ENCODE measurements at regions not wholly inside any gene's neighbourhood (a gene's known extent, or its start where the extent isn't known, plus 50 kb on each side); places are given as distances from the start of the nearest gene placed in this dataset.

GRCh38 chr1:36673202-36673601 is 190.5 kb upstream of the CSF3R start:
- peaks cover 13% of the 10 kb centered on the region for H3K4me1 ChIP-seq (ENCODE audit: control insufficient read depth, insufficient read depth, low read length)
- peaks cover 43% of the 10 kb centered on the region for H3K27me3 Mint-ChIP-seq (ENCODE audit: insufficient read depth)

DNA sequence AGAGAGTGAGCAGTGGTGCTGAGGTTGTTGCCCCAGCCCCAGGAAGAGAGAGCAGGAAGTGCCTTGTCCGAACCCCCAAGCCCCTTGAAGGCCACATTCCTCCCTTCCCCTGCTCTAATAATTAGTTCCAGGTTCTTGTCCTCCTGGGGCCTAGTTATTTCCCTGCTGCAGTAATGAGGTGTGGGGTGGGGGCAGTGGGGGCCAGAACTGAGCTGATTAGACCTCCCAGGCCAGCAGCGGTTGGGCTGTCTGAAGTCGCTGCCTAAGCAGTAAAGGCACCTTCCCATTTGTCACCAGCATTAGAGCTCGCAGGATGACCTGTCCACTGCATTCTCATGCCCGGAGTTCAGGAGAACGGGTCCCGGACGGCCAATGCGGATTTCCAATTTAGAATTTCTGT is 186.5 kb upstream of the CSF3R start:
- 89% methylated on average over 3 to 9 of the region's 9 CpGs for WGBS, 2 experiments (ENCODE audit: insufficient coverage in 1 of 2, insufficient read length in 1 of 2)

More at GRCh38 chr1:36673202-36673601, 190.5 kb upstream of the CSF3R start:
- Histone ChIP-seq H3K9ac (ENCODE audit: extremely low read depth, low read length, poor library complexity, severe bottlenecking) (no peak overlapping the region), H3K4me3 (ENCODE audit: low read length) (peak overlapping the region; percentile 11), H3K36me3 (ENCODE audit: control insufficient read depth, insufficient read depth, low read length) (no peaks in the 10 kb centered on the region), H3K9me3 (ENCODE audit: control insufficient read depth, low read length) (no peaks in the 10 kb centered on the region), H3K27ac (ENCODE audit: low read depth, low read length) (no peak overlapping the region), H3K27me3 (ENCODE audit: control insufficient read depth, insufficient read depth, low read length, poor library complexity, severe bottlenecking) (peaks cover 75% of the 10 kb centered on the region)
- no peak overlapping the region for H3K27ac Mint-ChIP-seq
- no peaks in the 10 kb centered on the region for H3K9me3 Mint-ChIP-seq
- TF ChIP-seq CTCF (conservative IDR thresholded peaks at IDR 0.05), result no peak
- 31 to 40% methylated on average over 4 to 6 of the region's 6 CpGs for WGBS, 2 experiments (ENCODE audit: insufficient coverage in 1 of 2, insufficient read length in 1 of 2)
- peak; percentile 55 for DNase-seq
- no peak overlapping the region for H3K4me3 Mint-ChIP-seq
- no peaks in the 10 kb centered on the region for H3K36me3 Mint-ChIP-seq (ENCODE audit: low read depth)
- H3K4me1 Mint-ChIP-seq, result peaks cover 3% of the 10 kb centered on the region

DNA sequence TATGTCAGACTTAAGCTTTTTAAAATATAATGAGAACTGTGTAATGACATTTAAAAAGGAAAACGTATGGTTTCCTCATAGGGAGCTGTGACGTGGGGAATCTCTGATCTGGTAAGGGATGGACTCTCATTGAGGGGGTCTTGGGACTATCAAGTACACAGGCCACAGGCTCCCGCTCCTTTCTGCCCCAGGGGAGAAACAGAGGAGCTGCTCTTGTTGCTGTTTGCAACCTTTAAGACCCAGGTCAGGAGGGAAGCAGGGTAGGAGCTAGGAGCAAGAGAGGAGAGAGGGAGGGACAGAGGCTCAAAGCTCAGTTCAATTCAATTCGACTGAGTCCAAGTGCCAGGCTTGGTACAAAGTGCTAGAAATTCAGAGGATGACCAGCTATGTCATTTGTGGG is 185.1 kb upstream of the CSF3R start:
- Mint-ChIP-seq H3K4me1 (peaks cover 10% of the 10 kb centered on the region), H3K27me3 (ENCODE audit: insufficient read depth) (peaks cover 71% of the 10 kb centered on the region), H3K9me3 (no peaks in the 10 kb centered on the region), H3K27ac (no peak overlapping the region), H3K36me3 (ENCODE audit: low read depth) (no peaks in the 10 kb centered on the region), H3K4me3 (no peak overlapping the region)
- no peaks in the 10 kb centered on the region for H3K9me3 ChIP-seq (ENCODE audit: control insufficient read depth, low read length)
- H3K4me3 ChIP-seq (ENCODE audit: low read length), result no peak overlapping the region
- H3K9ac ChIP-seq (ENCODE audit: extremely low read depth, low read length, poor library complexity, severe bottlenecking), result no peak overlapping the region
- no peak overlapping the region for H3K27ac ChIP-seq (ENCODE audit: low read depth, low read length)
- 90 to 91% methylated on average over 4 of the region's 4 CpGs for WGBS, 2 experiments (ENCODE audit: insufficient coverage in 1 of 2, insufficient read length in 1 of 2)
- H3K36me3 ChIP-seq (ENCODE audit: control insufficient read depth, insufficient read depth, low read length), result no peaks in the 10 kb centered on the region
- peaks cover 92% of the 10 kb centered on the region for H3K27me3 ChIP-seq (ENCODE audit: control insufficient read depth, insufficient read depth, low read length, poor library complexity, severe bottlenecking)
- no peak for TF ChIP-seq CTCF (conservative IDR thresholded peaks at IDR 0.05)
- no peak for DNase-seq
- H3K4me1 ChIP-seq (ENCODE audit: control insufficient read depth, insufficient read depth, low read length), result peaks cover 5% of the 10 kb centered on the region

More for the DNA sequence above, 186.5 kb upstream of the CSF3R start:
- no peaks in the 10 kb centered on the region for H3K36me3 Mint-ChIP-seq (ENCODE audit: low read depth)
- Histone ChIP-seq H3K9ac (ENCODE audit: extremely low read depth, low read length, poor library complexity, severe bottlenecking) (no peak overlapping the region), H3K27ac (ENCODE audit: low read depth, low read length) (no peak overlapping the region), H3K36me3 (ENCODE audit: control insufficient read depth, insufficient read depth, low read length) (no peaks in the 10 kb centered on the region), H3K4me3 (ENCODE audit: low read length) (no peak overlapping the region), H3K27me3 (ENCODE audit: control insufficient read depth, insufficient read depth, low read length, poor library complexity, severe bottlenecking) (peaks cover 84% of the 10 kb centered on the region), H3K9me3 (ENCODE audit: control insufficient read depth, low read length) (no peaks in the 10 kb centered on the region), H3K4me1 (ENCODE audit: control insufficient read depth, insufficient read depth, low read length) (peaks cover 13% of the 10 kb centered on the region)
- H3K27ac Mint-ChIP-seq, result no peak overlapping the region
- H3K4me1 Mint-ChIP-seq, result peaks cover 10% of the 10 kb centered on the region
- TF ChIP-seq CTCF (conservative IDR thresholded peaks at IDR 0.05), result no peak
- DNase-seq, result no peak
- H3K4me3 Mint-ChIP-seq, result no peak overlapping the region
- no peaks in the 10 kb centered on the region for H3K9me3 Mint-ChIP-seq
- H3K27me3 Mint-ChIP-seq (ENCODE audit: insufficient read depth), result peaks cover 64% of the 10 kb centered on the region

Data from endodermal cell (in vitro differentiated cells).